Esophagus muscularis mucosa (tissue), 3 donors: ENCODE measurements at regions not wholly inside any gene's neighbourhood (a gene's known extent, or its start where the extent isn't known, plus 50 kb on each side); places are given as distances from the start of the nearest gene placed in this dataset.

Source experiments
- POLR2A ChIP-seq: fragments of 450-650 bp; IDR thresholded peaks from one replicate; pipeline ENCODE4 v1.6.1; 2017; ENCODE audit warnings: antibody characterized with exemption, moderate library complexity, mild to moderate bottlenecking, low read depth
- POLR2AphosphoS5 ChIP-seq, 2 donors: sonication (generic); formaldehyde crosslinking; IDR thresholded peaks; one replicate each; pipeline ENCODE4 v1.6.1; 2017; ENCODE audit warnings: antibody characterized with exemption in 2 of 2
- TF ChIP-seq, protein P1 (sequence below), 3 experiments: fragments of 200-600 bp in 2 of 3; fragments of 450-650 bp in 1 of 3; sonication (generic) in 2 of 3; IDR thresholded peaks; one replicate each; pipeline ENCODE4 v1.5.1; 2017 to 2019; ENCODE audit warnings: antibody characterized with exemption in 3 of 3, mild to moderate bottlenecking in 2 of 3, moderate library complexity in 1 of 3

DNA sequence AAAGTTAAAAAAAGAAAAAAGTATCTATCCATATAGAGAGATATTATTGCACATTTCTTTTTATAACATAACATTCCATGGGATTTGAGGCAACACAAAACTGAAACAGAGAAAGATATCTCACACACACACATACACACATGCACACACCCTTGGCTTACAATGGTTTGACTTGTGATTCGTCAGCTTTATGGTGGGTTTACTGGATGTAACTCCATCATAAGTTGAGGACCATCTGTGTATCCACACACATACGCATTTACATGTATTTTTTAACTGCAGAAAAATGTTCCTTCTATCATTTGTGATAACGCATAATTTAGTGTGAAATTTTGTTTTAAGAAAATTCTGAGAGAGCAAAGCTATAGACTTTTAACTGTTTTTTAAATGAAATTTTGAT, 74.2 kb upstream of the CDCA7L start:
- TF ChIP-seq, protein P1, sequence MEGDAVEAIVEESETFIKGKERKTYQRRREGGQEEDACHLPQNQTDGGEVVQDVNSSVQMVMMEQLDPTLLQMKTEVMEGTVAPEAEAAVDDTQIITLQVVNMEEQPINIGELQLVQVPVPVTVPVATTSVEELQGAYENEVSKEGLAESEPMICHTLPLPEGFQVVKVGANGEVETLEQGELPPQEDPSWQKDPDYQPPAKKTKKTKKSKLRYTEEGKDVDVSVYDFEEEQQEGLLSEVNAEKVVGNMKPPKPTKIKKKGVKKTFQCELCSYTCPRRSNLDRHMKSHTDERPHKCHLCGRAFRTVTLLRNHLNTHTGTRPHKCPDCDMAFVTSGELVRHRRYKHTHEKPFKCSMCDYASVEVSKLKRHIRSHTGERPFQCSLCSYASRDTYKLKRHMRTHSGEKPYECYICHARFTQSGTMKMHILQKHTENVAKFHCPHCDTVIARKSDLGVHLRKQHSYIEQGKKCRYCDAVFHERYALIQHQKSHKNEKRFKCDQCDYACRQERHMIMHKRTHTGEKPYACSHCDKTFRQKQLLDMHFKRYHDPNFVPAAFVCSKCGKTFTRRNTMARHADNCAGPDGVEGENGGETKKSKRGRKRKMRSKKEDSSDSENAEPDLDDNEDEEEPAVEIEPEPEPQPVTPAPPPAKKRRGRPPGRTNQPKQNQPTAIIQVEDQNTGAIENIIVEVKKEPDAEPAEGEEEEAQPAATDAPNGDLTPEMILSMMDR (IDR thresholded peaks at IDR 0.05), result no peak
- no peak for TF ChIP-seq POLR2A
- TF ChIP-seq POLR2AphosphoS5 (IDR thresholded peaks at IDR 0.05), result no peak
